Kidney epithelial cell (primary cell): ENCODE measurements at regions not wholly inside any gene's neighbourhood (a gene's known extent, or its start where the extent isn't known, plus 50 kb on each side); places are given as distances from the start of the nearest gene placed in this dataset.

Source experiments
- DNase-seq: peaks from one replicate; pipeline ENCODE4 v3.0.0-alpha.2; 2010; ENCODE audit warnings: low read depth
- H3K27me3 ChIP-seq: 2 replicates; pipeline ENCODE4 v1.6.0; 2011; ENCODE audit warnings: low read length; ENCODE audit not compliant: control insufficient read depth, insufficient read depth
- H3K36me3 ChIP-seq: 2 replicates; pipeline ENCODE4 v1.5.1; 2011; ENCODE audit warnings: low read length; ENCODE audit not compliant: control insufficient read depth, insufficient read depth
- H3K4me3 ChIP-seq: 2 replicates; pipeline ENCODE4 v1.5.1; 2011; ENCODE audit warnings: low read depth, mild to moderate bottlenecking, control low read depth, low read length
- CTCF ChIP-seq: IDR thresholded peaks from 2 replicates; pipeline ENCODE4 v1.5.1; 2011; ENCODE audit warnings: mild to moderate bottlenecking, moderate library complexity, low read length, control low read depth, inconsistent platforms; ENCODE audit not compliant: insufficient read depth, poor library complexity, severe bottlenecking

DNA sequence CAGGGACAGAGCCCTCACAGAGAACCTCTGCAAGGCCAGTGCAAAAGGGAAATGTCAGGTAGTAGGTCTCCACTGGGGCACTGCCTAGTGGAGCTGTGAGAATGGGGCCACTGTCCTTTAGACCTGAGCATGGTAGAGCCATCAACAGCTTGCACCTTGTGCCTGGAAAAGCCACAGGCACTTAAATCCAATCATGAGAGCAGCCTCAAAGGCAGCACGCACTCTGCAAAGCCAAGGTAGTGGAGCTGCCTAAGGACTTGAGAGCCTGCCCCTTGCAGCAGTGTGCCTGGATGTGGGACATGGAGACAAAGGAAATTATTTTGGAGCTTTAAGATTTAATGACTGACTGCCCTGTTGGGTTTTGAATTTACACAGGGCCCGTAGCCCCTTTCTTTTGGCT, 918.5 kb upstream of the POT1 start:
- no peaks in the 10 kb centered on the region for H3K36me3 ChIP-seq
- TF ChIP-seq CTCF, result no peak
- no peaks in the 10 kb centered on the region for H3K27me3 ChIP-seq
- H3K4me3 ChIP-seq, result no peak overlapping the region
- DNase-seq, result no peak

- no peak for DNase-seq
- no peaks in the 10 kb centered on the region for H3K36me3 ChIP-seq
- no peaks in the 10 kb centered on the region for H3K27me3 ChIP-seq
- no peak for TF ChIP-seq CTCF
- H3K4me3 ChIP-seq, result no peak overlapping the region
Measured at GRCh38 chr7:125847692-125848091, 918.1 kb upstream of the POT1 start.

DNA sequence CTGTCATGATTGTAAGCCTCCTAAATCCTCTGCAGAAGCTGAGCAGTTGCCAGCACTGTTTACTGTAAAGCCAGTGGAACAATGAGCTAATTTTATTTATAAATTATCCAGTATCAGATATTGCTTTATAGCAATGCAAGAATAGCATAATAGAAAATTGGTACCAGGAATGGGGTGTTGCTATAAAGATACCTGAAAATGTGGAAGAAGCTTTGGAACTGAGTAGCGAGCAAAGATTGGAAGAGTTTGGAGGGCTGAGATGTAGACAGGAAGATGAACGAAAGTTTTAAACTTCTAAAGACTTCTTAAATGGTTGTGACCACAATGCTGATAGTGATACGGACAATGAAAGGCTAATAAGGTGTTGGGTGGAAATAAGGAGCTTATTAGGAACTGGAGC, 917.4 kb upstream of the POT1 start:
- H3K4me3 ChIP-seq, result no peak overlapping the region
- TF ChIP-seq CTCF, result no peak
- H3K36me3 ChIP-seq, result no peaks in the 10 kb centered on the region
- no peaks in the 10 kb centered on the region for H3K27me3 ChIP-seq
- DNase-seq, result no peak

GRCh38 chr7:125845686-125846085, 916.1 kb upstream of the POT1 start:
- Histone ChIP-seq H3K27me3 (no peaks in the 10 kb centered on the region), H3K4me3 (no peak overlapping the region), H3K36me3 (no peaks in the 10 kb centered on the region)
- DNase-seq, result no peak
- TF ChIP-seq CTCF, result no peak

DNA sequence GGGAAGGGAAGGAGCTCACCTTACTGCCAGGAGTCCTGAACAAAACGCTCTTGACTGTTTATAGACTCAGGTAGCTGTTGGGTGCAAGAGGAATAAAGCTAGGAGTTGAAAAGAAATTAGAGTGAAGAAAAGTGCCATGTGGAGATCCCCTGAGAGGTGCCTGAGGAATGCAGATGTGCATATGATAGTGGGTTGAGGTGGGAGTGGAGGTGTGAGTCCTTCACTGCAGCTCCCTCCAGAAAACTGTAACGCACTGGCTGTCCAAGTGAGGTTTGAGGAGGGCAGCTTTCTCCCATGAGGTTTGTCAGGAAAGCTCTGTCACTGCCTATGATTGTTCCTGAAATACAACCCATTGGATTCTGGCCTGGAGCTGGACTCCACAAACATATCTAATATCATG, 904.8 kb upstream of the POT1 start:
- DNase-seq, result no peak
- H3K36me3 ChIP-seq, result no peaks in the 10 kb centered on the region
- no peaks in the 10 kb centered on the region for H3K27me3 ChIP-seq
- no peak overlapping the region for H3K4me3 ChIP-seq
- TF ChIP-seq CTCF, result no peak

DNA sequence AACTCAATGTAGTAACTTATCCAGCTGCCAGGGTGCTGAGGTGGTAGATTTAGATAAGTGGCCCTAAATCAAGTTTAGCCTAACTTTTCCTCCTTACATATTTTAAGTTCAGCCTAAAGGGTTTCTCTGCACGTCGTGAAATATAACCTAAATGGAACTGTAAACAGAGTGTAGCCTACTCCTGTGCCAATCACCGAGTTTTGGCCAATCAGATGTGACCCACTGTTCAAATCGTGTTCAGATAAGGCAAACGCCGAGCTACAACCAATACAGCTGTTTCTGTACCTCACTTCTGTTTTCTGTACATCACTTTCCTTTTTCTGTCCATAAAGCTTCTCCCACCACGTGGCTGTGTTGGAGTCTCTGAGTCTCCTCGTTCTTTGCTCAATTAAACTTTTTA, 904.2 kb upstream of the POT1 start:
- Histone ChIP-seq H3K36me3 (no peaks in the 10 kb centered on the region), H3K4me3 (no peak overlapping the region), H3K27me3 (no peaks in the 10 kb centered on the region)
- no peak for DNase-seq
- no peak for TF ChIP-seq CTCF
